ENCODE measurements at regions not wholly inside any gene's neighbourhood (a gene's known extent, or its start where the extent isn't known, plus 50 kb on each side); places are given as distances from the start of the nearest gene placed in this dataset.
"Not testable (repeated sequence)": the region's sequence is repeated elsewhere in the genome, so short reads cannot be mapped to it uniquely, and the experiment has no call there.

GRCh38 chr2:187610450-187610849 is 56.2 kb upstream of the TFPI start:
- not testable (repeated sequence) for DNase-seq

- no peak for DNase-seq
Observed at GRCh38 chr2:187612857-187613256, 58.6 kb upstream of the TFPI start.

DNA sequence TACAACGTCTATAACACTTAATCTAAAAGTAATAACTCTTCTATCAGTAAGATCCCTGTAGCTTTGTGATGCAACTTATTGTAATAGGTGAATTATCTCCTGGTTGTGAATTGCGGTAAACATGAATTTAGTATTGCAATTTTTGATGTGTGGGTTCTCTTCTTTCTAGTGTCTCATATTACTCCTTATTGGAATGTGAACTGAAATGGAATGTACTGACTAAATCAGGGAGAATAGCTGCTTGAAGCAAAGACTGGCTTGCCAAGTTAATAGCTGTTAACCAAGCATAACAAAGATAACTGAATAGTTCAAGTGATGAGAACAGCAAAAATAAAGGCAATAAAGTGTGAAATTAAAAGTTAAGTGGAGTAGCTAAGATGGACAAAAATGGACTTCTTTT is 60.5 kb upstream of the TFPI start:
- DNase-seq = no peak

- no peak for DNase-seq
Observed at GRCh38 chr2:187615364-187615763, 61.1 kb upstream of the TFPI start.

DNA sequence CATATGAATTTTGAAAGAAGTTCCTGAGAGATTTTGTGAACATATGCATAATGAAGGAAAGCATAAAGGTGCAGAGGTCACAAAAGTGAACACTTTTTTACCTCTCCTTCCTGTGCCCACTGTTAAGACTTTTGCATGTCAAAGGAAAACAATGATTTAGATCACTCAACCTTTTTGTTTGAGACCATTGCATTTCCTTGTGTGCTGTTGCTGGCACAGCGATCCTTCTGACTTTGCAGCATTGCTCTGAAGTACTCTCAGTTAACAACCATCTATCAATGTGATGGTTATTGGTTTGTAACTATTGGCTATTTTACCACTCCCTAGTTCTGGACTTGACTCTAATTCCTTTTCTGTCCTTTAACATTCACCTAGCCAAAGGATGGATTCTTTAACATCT is 61.7 kb upstream of the TFPI start:
- DNase-seq = no peak

DNA sequence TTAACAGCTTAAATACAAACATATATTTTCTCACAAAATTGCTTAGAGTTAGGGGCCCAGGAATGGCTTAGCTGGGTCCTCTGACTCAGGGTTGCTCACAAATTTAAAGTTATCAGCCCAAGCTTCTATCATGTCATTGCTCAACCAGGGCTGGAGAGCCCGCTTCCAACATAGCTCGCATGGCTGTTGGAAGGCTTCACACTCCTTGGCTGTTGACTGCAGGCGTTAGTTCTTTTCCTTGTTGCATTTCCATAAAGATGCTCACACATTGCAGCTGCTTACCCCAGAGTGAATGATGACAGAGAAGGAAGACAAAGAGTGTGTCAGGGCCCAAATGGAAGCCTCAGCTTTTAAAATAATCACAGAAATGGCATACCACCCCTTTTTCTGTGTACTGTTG is 62.9 kb upstream of the TFPI start:
- DNase-seq = no peak

DNA sequence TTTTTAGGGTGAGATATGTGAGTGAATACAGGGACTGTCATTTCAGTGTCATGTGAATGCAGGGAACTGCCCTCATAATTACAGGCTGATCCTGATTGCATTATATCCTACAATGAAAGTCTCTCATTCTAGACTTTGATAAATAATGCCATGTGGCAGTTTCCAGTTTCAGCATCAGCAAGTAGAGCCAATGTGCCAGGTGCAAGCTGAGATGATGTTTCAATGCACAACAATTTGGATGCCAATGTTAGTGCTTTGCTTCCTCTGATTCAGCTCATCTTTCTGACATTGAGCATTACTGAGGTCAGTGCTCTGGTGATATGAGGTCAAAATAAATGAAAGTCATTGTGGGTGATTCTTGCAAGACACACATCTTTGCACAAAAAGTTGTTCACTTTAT is 63.7 kb upstream of the TFPI start:
- DNase-seq = no peak

- DNase-seq = no peak
Observed at GRCh38 chr2:187618813-187619212, 64.6 kb upstream of the TFPI start.

- DNase-seq = no peak
Observed at GRCh38 chr2:187627153-187627552, 72.9 kb upstream of the TFPI start.

- not testable (repeated sequence) for DNase-seq
Observed at GRCh38 chr2:187636731-187637391, 82.6 kb upstream of the TFPI start.

DNA sequence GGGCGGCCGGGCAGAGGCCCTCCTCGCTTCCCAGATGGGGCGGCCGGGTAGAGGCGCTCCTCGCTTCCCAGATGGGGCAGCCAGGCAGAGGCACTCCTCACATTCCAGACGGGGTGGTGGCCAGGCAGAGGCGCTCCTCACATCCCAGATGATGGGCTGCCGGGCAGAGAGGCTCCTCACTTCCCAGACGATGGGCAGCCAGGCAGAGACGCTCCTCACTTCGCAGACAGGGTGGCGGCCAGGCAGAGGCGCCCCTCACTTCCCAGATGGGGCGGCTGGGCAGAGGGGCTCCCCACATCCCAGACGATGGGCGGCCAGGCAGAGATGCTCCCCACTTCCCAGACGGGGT is 83.1 kb upstream of the TFPI start:
- not testable (repeated sequence) for DNase-seq

GRCh38 chr2:187637771-187638170 is 83.5 kb upstream of the TFPI start:
- not testable (repeated sequence) for DNase-seq

DNA sequence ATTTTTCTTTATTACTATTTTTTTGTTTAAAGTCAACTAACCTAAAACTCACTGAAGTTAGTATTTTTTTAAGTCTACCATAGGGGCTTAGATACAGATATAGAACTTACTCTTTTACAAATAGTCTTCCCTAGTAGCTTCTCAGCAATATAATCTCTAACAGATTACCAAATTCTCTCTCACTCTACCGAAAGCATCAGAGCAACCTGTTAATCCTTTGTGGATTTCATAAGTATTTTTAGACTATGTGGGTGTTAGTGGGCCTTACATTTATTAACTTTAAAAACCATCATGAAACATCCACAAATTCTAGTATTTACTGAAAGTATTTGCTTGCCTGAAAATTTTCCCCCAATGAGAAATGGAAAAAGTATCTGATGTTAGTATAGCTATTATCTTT is 84.6 kb upstream of the TFPI start:
- DNase-seq = no peak

GRCh38 chr2:187640926-187641510 is 86.8 kb upstream of the TFPI start:
- DNase-seq = no peak

- no peak for DNase-seq
Observed at GRCh38 chr2:187642498-187642897, 88.3 kb upstream of the TFPI start.

GRCh38 chr2:187644486-187644885 is 90.3 kb upstream of the TFPI start:
- DNase-seq = no peak

GRCh38 chr2:187644981-187645380 is 90.7 kb upstream of the TFPI start:
- DNase-seq = no peak

- no peak for DNase-seq
Observed at GRCh38 chr2:187646556-187646955, 92.3 kb upstream of the TFPI start.

DNA sequence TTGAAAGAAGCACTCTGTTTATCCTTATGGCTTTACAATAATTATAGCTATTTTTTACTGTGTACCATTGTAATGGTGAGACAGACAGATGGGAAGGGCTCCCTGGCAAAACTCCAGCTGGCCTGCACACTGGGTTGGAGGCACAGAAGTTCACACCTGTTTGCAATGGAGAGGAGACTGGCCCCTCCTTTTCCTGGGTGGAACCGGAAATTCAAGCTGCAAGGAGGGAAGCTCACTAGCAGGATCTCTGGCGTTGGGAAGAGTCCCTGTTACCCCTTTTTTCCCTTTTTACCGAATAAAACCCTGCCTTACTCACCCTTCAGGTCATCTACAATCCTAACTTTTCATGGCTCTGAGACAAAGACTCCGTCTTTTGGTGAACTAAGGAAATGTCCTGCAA is 100.3 kb upstream of the TFPI start:
- DNase-seq = peak; percentile 34

- DNase-seq = no peak
Observed at GRCh38 chr2:187655001-187655400, 100.8 kb upstream of the TFPI start.

DNA sequence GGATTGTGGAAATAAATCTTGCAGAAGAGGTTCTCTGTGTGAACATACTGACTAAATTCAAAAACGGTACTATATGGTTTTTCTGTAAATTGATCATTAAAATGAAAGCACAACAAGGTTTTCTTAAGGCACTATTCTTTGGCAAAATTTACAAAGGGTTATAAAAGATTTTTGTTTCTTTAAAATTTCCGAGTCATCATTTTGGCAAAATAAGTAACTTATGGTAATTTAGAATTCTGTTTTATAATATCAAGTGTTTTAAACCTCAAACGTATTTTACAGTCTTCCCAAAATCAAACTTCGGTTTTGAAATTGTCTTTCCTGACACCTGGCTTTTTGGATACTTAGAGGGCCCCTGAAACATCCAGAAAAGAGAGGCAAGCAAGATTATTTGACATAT is 101.9 kb upstream of the TFPI start:
- no peak for DNase-seq

- no peak for DNase-seq
Observed at GRCh38 chr2:187658952-187659525, 104.8 kb upstream of the TFPI start.

GRCh38 chr2:187676050-187676449 is 121.8 kb upstream of the TFPI start:
- DNase-seq = not testable (repeated sequence)

GRCh38 chr2:187679454-187679853 is 125.2 kb upstream of the TFPI start:
- DNase-seq = no peak

GRCh38 chr2:187684174-187684573 is 129.9 kb upstream of the TFPI start:
- DNase-seq = no peak
